ENCODE measurements at regions not wholly inside any gene's neighbourhood (a gene's known extent, or its start where the extent isn't known, plus 50 kb on each side); places are given as distances from the start of the nearest gene placed in this dataset.
"Not testable (repeated sequence)": the region's sequence is repeated elsewhere in the genome, so short reads cannot be mapped to it uniquely, and the experiment has no call there.

DNA sequence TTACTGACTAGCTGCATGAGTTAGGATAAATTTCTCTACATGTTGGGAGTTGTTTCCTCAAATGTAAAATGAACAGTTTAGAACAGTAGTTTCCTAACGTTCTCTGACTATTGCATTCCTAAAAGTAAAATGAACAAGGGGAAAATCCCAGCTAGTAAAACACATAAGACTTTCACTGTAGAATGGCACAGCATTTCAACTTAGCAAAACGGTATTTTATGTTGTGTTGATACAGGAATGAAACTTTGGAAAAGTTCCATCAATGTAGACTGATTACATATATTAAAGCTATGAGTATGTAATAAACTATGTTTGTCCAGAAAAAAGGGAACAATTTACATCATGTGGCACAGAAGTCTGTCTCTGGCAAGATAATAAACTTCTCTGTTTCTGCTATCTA is 297.4 kb upstream of the EPHA3 start:
- no peak for DNase-seq (ENCODE audit: low read depth)

- DNase-seq (ENCODE audit: low read depth), result no peak
Observed at GRCh38 chr3:88810455-88810854, 297.0 kb upstream of the EPHA3 start.

GRCh38 chr3:88811096-88811495 is 296.3 kb upstream of the EPHA3 start:
- DNase-seq (ENCODE audit: low read depth), result no peak

GRCh38 chr3:88812576-88812975 is 294.8 kb upstream of the EPHA3 start:
- DNase-seq (ENCODE audit: low read depth), result no peak

GRCh38 chr3:88816445-88816844 is 291.0 kb upstream of the EPHA3 start:
- no peak for DNase-seq (ENCODE audit: low read depth)

DNA sequence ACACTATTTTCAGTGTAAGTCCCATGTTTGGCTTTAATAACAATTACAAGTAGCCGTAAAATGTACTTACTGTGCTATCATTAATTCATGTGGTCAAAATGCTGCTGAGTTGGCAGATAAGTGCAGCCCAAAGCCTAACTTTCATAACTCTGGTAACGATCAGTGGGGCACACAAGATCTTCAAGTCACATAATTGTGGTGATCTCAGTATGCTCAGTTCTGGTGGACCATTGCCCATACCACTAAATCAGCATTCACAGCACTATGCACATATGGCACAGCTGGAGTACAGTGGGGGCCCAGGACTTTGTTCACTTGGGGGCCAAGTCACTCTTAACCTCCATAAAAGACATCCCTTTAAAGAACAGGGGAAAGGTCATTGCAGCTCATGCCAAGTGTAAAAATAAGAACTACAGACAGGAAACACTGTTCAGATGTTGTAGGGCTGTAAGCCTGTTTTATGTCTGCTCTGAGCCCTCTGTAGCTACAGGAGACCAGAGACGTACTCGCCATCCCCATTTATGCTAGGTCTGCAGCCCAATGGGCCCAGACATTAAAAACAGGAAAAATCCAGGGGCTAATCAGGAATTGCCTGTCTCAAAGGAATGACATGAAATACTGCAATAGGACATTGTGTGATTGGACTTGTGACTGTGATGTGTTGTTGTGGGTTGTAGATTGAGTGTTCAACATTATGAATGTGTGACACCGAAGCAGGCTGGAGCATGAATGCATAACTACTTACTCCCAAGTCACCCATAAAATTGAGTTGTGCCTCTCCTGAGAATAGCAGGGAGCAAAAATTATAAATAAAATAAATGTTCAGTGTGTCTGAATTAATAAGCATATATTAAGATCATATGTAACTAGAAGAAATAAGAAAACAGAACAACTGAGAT is 282.5 kb upstream of the EPHA3 start:
- no peak for DNase-seq (ENCODE audit: low read depth)

GRCh38 chr3:88828466-88828865 is 279.0 kb upstream of the EPHA3 start:
- DNase-seq (ENCODE audit: low read depth), result no peak

- no peak for DNase-seq (ENCODE audit: low read depth)
Observed at GRCh38 chr3:88852606-88853005, 254.8 kb upstream of the EPHA3 start.

GRCh38 chr3:88863196-88863595 is 244.2 kb upstream of the EPHA3 start:
- DNase-seq (ENCODE audit: low read depth), result no peak

GRCh38 chr3:88876724-88877123 is 230.7 kb upstream of the EPHA3 start:
- no peak for DNase-seq (ENCODE audit: low read depth)

DNA sequence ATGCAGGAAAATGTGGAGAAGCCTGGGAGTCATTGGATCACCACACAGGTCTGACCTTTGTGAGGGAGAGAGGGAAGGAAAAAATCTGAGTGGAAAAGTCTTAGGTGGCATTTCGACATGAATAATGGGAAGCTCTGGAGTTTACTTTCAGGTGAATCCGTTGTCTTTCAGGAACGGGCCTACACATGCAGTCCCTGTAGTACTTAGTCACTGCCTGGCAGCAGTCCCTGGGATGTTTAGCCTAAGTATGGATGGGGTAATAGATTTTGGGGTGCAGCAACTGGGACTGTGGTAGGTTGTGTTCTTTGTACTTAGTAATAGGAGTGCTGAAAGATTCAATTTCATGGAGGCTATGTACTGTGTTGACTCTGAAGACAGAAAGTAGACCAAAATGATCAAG is 227.5 kb upstream of the EPHA3 start:
- no peak for DNase-seq (ENCODE audit: low read depth)

- no peak for DNase-seq (ENCODE audit: low read depth)
Observed at GRCh38 chr3:88882121-88882520, 225.3 kb upstream of the EPHA3 start.

GRCh38 chr3:88886624-88887023 is 220.8 kb upstream of the EPHA3 start:
- DNase-seq (ENCODE audit: low read depth), result not testable (repeated sequence)

DNA sequence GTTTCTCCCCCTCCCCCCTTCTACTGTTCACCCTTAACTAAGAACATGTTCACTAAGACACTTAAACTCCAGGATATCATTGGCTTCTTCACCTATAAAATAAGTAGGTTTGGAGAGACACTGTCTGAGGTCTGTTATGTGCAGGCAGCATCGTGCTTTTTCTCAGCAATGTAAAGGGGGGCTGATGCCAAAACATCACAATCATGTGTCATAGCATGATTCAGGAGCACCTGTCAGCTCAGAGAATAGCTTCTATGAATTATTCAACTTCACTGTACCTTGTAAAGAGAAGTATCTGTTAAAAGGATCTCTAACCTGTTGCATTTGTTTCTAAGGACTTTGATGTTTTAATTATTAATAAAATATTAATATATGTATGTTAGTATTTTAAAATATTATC is 211.4 kb upstream of the EPHA3 start:
- no peak for DNase-seq (ENCODE audit: low read depth)

DNA sequence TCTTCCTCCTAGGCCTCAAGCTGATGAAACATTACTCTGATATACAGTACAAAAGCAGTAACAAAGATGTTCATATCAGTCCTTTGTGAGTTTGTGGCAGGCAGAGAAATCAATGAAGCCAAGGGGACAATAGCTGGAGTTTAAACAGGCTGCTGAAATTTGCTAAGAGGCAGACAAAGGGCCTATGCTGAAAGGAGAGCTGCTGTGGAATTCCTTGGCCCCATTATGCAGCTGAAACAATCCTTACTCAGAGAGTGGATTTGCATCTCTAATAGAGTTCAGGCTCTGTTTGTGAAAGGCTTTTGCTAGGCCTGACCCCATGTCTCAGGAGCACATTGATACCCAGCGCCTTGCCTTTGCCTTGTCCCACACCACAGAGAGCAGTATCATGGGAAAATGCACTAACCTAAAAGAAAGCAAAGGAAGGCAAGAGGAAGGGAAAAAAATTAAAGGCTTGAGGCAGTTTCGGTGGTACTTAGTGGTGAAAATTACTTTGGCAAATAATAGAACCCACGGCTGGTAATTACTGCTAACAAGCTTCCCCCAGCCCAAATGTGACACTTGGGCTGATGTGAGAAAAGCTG is 195.0 kb upstream of the EPHA3 start:
- no peak for DNase-seq (ENCODE audit: low read depth)

GRCh38 chr3:88918841-88919240 is 188.6 kb upstream of the EPHA3 start:
- DNase-seq (ENCODE audit: low read depth), result no peak

- DNase-seq (ENCODE audit: low read depth), result no peak
Observed at GRCh38 chr3:88921986-88922385, 185.4 kb upstream of the EPHA3 start.

GRCh38 chr3:88926221-88926620 is 181.2 kb upstream of the EPHA3 start:
- DNase-seq (ENCODE audit: low read depth), result no peak

DNA sequence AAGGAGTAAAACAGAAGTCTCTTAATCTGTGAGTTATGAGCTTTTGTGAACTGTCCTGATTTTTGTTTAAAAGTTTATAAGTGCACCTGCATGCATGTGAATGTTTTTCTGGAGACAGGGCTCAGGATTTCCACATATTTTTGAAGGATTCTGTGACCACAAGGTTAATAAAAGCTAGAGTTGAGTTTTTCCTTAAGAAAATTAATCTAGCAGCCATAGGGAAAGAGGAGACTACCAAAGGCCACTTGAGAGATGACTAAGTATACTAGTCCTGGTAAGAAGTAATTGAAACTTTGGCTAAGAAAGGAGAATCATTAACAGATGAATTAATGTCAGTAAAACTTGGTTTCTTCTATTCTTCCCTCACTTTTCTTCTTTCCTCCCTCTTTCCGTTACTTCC is 176.8 kb upstream of the EPHA3 start:
- no peak for DNase-seq (ENCODE audit: low read depth)

GRCh38 chr3:88936831-88937230 is 170.6 kb upstream of the EPHA3 start:
- DNase-seq (ENCODE audit: low read depth), result no peak

GRCh38 chr3:88940296-88940695 is 167.1 kb upstream of the EPHA3 start:
- no peak for DNase-seq (ENCODE audit: low read depth)

DNA sequence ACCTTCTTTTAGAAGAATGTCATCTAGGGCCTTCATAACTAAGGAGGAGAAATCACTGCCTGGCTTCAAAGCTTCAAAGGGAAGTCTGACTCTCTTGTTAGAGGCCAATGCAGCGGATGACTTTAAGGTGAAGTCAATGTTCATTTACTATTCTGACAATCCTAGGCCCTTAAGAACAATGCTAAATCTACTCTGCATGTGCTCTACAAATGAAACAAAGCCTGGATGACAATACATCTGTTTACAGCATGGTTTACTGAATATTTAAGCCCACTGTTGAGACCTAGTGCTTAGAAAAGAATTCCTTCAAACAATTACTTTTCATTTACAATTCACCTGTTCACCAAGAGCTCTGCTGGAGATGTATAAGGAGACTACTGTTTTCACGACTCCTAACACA is 160.4 kb upstream of the EPHA3 start:
- no peak for DNase-seq (ENCODE audit: low read depth)

DNA sequence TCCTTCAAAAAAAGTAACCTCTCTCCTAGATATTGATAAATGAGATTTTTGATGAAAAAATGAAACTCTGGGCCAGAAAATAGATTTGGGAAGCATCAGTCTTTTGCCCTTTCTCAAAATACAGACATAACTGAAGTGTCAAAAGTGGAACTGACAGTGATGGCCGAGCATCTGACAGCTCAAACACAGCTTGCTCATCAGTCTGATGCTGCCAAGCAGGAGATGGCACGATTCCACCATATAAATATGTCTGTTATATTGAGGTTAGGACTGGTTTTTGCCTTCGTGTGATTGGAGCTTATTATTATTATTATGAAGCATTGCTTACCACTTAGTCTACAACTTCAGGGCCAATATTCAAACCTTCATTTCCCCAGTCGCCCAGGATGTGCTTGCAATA is 152.6 kb upstream of the EPHA3 start:
- no peak for DNase-seq (ENCODE audit: low read depth)

DNA sequence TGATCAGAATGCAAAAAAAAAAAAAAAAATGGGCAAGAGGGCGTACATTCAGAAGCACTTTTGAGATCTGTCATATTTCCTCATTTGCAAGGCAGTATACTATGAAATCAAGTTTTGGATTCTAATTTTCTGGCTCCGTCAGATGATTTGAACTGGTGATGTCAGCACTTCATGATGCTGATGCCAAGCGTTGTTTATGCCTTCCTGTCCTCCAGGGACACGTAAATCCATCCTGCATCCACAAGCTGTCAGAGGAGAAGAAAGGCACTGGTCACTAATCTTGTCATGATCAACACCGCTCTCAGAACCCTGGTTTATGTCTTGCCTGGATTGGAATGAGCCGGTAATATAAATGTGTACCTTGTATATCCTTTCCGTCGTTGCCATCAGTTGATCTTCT is 152.1 kb upstream of the EPHA3 start:
- DNase-seq (ENCODE audit: low read depth), result no peak
